AG04449 (cell line): ENCODE measurements at regions not wholly inside any gene's neighbourhood (a gene's known extent, or its start where the extent isn't known, plus 50 kb on each side); places are given as distances from the start of the nearest gene placed in this dataset.

Experiments used
- CTCF ChIA-PET: fragments of 350-600 bp; formaldehyde crosslinking; extraction: SDS; loops from one replicate; lab custom pipeline; 2021; ENCODE audit warnings: antibody characterized with exemption; lab: Yijun Ruan, JAX
- POLR2A ChIA-PET: fragments of 400-600, 350-600 bp; formaldehyde crosslinking; extraction: SDS; loops from one replicate; lab custom pipeline; 2020; ENCODE audit warnings: antibody characterized with exemption, inconsistent platforms; lab: Yijun Ruan, JAX
- DNase-seq: peaks from one replicate; pipeline ENCODE4 v3.0.0-alpha.2; 2010; ENCODE audit warnings: low read depth, low spot score
- H3K4me3 ChIP-seq: 2 replicates; pipeline ENCODE4 v1.5.1; 2011; ENCODE audit warnings: low read depth, mild to moderate bottlenecking, control low read depth, low read length
- CTCF ChIP-seq: IDR thresholded peaks from one replicate; pipeline ENCODE4 v1.5.1; 2011; ENCODE audit warnings: mild to moderate bottlenecking, moderate library complexity, low read length, control low read depth, inconsistent platforms; ENCODE audit not compliant: insufficient read depth; ENCODE audit errors: missing control alignments

GRCh38 chrX:95907081-95907480 is 777.6 kb upstream of the DIAPH2 start:
- ChIA-PET POLR2A (no interaction called here), CTCF (interaction anchor here (0.6 kb wide), 1 partner anchor 1540 kb away, joined by 3 read pairs; no protein-coding TSS in a partner anchor)
- TF ChIP-seq CTCF = no peak
- DNase-seq = no peak
- H3K4me3 ChIP-seq = no peak overlapping the region

- no peak for DNase-seq
- ChIA-PET POLR2A (no interaction called here), CTCF (no interaction called here)
Measured at GRCh38 chrX:95911062-95911461, 773.6 kb upstream of the DIAPH2 start.

GRCh38 chrX:95919605-95920004 is 765.0 kb upstream of the DIAPH2 start:
- no peak overlapping the region for H3K4me3 ChIP-seq
- CTCF ChIA-PET = no interaction called here
- no peak for DNase-seq
- POLR2A ChIA-PET = no interaction called here
- no peak for TF ChIP-seq CTCF

More at GRCh38 chrX:95911062-95911461, 773.6 kb upstream of the DIAPH2 start:
- no peak for TF ChIP-seq CTCF
- H3K4me3 ChIP-seq = no peak overlapping the region

- ChIA-PET CTCF (no interaction called here), POLR2A (no interaction called here)
- TF ChIP-seq CTCF = no peak
- H3K4me3 ChIP-seq = no peak overlapping the region
- DNase-seq = no peak
Measured at GRCh38 chrX:95945528-95945927, 739.1 kb upstream of the DIAPH2 start.

GRCh38 chrX:95949588-95949987 is 735.1 kb upstream of the DIAPH2 start:
- DNase-seq = no peak
- H3K4me3 ChIP-seq = no peak overlapping the region
- TF ChIP-seq CTCF = no peak
- CTCF ChIA-PET = no interaction called here
- POLR2A ChIA-PET = no interaction called here

GRCh38 chrX:95950679-95951078 is 734.0 kb upstream of the DIAPH2 start:
- no peak for TF ChIP-seq CTCF
- ChIA-PET CTCF (no interaction called here), POLR2A (no interaction called here)
- H3K4me3 ChIP-seq = no peak overlapping the region
- no peak for DNase-seq
